Mammary epithelial cell (primary cell): ENCODE measurements at regions not wholly inside any gene's neighbourhood (a gene's known extent, or its start where the extent isn't known, plus 50 kb on each side); places are given as distances from the start of the nearest gene placed in this dataset.

Experiments used
- EZH2 ChIP-seq: IDR thresholded peaks from 2 replicates; pipeline ENCODE4 v1.6.1; 2012; ENCODE audit warnings: low read length, inconsistent platforms, borderline replicate concordance
- TF ChIP-seq, protein P1 (sequence below), 2 donors: IDR thresholded peaks in 1 of 2; conservative IDR thresholded peaks in 1 of 2; 2 replicates each; pipeline ENCODE4 v1.5.1; 2011 to 2012; ENCODE audit warnings: inconsistent platforms in 2 of 2, low read length in 2 of 2, mild to moderate bottlenecking in 2 of 2, control low read depth in 1 of 2, low read depth in 1 of 2; ENCODE audit not compliant: insufficient read depth in 1 of 2; ENCODE audit errors: extremely low read depth in 1 of 2

DNA sequence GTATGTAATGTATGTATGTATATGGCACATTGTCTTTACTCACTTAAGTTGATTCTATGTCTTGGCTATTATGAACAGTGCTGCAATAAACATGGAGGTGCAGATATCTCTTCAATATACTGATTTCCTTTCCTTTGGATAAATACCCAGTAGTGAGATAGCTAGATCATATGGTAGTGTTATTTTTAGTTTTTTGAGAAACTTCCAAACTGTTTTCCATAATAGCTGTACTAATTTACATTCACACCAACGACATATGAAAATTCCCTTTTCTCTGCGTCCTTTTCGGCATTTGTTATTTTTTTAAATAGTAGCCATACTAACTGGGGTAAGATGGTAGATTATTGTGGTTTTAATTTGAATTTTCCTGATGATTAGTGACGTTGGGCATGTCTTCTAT is 445.6 kb downstream of the NFIB start:
- TF ChIP-seq, protein P1, sequence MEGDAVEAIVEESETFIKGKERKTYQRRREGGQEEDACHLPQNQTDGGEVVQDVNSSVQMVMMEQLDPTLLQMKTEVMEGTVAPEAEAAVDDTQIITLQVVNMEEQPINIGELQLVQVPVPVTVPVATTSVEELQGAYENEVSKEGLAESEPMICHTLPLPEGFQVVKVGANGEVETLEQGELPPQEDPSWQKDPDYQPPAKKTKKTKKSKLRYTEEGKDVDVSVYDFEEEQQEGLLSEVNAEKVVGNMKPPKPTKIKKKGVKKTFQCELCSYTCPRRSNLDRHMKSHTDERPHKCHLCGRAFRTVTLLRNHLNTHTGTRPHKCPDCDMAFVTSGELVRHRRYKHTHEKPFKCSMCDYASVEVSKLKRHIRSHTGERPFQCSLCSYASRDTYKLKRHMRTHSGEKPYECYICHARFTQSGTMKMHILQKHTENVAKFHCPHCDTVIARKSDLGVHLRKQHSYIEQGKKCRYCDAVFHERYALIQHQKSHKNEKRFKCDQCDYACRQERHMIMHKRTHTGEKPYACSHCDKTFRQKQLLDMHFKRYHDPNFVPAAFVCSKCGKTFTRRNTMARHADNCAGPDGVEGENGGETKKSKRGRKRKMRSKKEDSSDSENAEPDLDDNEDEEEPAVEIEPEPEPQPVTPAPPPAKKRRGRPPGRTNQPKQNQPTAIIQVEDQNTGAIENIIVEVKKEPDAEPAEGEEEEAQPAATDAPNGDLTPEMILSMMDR (conservative IDR thresholded peaks at IDR 0.05 in 1 of 2, IDR thresholded peaks at IDR 0.05 in 1 of 2; ENCODE audit: extremely low read depth in 1 of 2, insufficient read depth in 1 of 2, low read depth in 1 of 2, low read length in 2 of 2), result no peak
- no peak for TF ChIP-seq EZH2
